ENCODE measurements at regions not wholly inside any gene's neighbourhood (a gene's known extent, or its start where the extent isn't known, plus 50 kb on each side); places are given as distances from the start of the nearest gene placed in this dataset.

DNA sequence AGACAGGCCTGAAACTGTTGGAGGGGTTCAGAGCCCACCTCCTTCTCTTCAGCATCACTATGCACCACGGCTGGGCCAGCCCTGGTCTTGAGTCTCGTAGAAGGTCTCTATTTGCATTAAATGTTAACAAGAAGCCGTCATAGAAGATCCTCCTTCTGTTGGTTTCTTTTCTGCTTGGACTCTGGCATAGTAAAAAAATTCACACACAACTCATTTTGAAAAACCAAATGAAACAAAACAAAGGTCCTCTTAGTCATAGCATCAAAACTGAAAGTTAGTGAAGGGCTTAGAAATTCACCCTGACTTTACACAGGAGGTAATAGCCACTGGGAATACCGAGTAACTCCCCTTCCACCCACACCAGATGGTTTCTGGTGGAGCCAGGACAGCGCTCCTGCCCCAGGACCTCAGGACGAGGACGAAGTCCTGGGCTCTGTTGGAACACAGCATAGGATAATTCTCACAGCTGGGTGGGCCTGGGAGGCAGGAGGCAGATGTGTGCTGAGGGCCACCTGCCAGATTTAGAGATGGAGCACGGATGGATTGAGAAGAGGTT, 248.4 kb upstream of the KLF6 start:
- no peak for TF ChIP-seq CTCF (IDR thresholded peaks at IDR 0.05; ENCODE audit: low read depth, low read length)
- H3K4me3 ChIP-seq (ENCODE audit: low read depth, low read length), result no peak overlapping the region

GRCh38 chr10:4029866-4030265, 244.9 kb upstream of the KLF6 start:
- no peak overlapping the region for H3K4me3 ChIP-seq (ENCODE audit: low read depth, low read length)
- TF ChIP-seq CTCF (IDR thresholded peaks at IDR 0.05; ENCODE audit: low read depth, low read length), result no peak

- H3K4me3 ChIP-seq (ENCODE audit: low read depth, low read length), result no peak overlapping the region
- no peak for TF ChIP-seq CTCF (IDR thresholded peaks at IDR 0.05; ENCODE audit: low read depth, low read length)
Observed at GRCh38 chr10:4028854-4029583, 244.0 kb upstream of the KLF6 start.

GRCh38 chr10:4028027-4028471, 243.0 kb upstream of the KLF6 start:
- H3K4me3 ChIP-seq (ENCODE audit: low read depth, low read length), result no peak overlapping the region
- no peak for TF ChIP-seq CTCF (IDR thresholded peaks at IDR 0.05; ENCODE audit: low read depth, low read length)

GRCh38 chr10:4025339-4025738, 240.3 kb upstream of the KLF6 start:
- TF ChIP-seq CTCF (IDR thresholded peaks at IDR 0.05; ENCODE audit: low read depth, low read length), result no peak
- no peak overlapping the region for H3K4me3 ChIP-seq (ENCODE audit: low read depth, low read length)

GRCh38 chr10:4024516-4025245, 239.7 kb upstream of the KLF6 start:
- TF ChIP-seq CTCF (IDR thresholded peaks at IDR 0.05; ENCODE audit: low read depth, low read length), result no peak
- no peak overlapping the region for H3K4me3 ChIP-seq (ENCODE audit: low read depth, low read length)

- TF ChIP-seq CTCF (IDR thresholded peaks at IDR 0.05; ENCODE audit: low read depth, low read length), result no peak
- no peak overlapping the region for H3K4me3 ChIP-seq (ENCODE audit: low read depth, low read length)
Observed at GRCh38 chr10:4024027-4024426, 239.0 kb upstream of the KLF6 start.
